ENCODE measurements at regions not wholly inside any gene's neighbourhood (a gene's known extent, or its start where the extent isn't known, plus 50 kb on each side); places are given as distances from the start of the nearest gene placed in this dataset.
"Not testable (repeated sequence)": the region's sequence is repeated elsewhere in the genome, so short reads cannot be mapped to it uniquely, and the experiment has no call there.

DNA sequence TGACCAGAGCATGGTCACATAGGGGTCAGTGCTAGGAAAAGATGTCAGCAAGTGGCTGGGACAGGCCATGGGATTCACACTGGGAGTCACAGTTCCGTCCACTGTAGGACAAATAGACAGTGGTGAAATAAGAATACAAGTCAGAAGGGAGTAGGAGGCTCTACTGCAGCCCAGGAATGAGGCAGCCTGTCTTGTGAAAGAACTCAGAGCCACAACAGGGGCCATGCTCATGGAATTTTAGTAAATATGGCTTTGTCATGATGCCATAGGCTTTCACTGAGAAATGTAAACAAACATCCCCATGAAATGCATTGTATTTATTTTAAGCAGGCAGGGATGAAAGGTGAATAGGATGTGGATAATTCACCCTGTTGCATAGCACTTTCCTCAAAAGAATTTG, 504.3 kb downstream of the SOX11 start:
- DNase-seq: no peak

- not testable (repeated sequence) for DNase-seq
Observed at GRCh38 chr2:6198370-6198919, 506.3 kb downstream of the SOX11 start.

GRCh38 chr2:6202756-6203155, 510.6 kb downstream of the SOX11 start:
- no peak for DNase-seq

GRCh38 chr2:6203291-6203959, 511.2 kb downstream of the SOX11 start:
- DNase-seq: no peak

GRCh38 chr2:6206882-6207281, 514.7 kb downstream of the SOX11 start:
- no peak for DNase-seq

DNA sequence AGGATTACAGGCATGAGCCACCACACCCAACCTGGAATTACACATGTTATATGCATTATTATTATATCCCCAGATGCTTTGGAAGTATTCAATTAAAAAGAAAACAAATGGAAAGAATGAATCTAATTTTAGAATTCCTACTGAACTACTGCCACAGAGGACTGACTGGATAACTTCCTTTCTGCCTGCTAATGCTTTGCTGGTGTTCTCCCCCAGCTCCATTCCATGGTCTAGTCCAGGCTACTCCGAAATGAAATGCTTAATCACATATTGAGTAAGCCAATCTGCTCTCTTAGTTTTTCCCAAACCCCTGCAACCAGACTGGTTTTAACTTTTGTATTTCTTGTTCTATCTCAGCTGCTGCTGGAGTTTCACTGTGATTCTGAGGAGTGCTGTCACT, 519.1 kb downstream of the SOX11 start:
- peak; percentile 15 for DNase-seq

DNA sequence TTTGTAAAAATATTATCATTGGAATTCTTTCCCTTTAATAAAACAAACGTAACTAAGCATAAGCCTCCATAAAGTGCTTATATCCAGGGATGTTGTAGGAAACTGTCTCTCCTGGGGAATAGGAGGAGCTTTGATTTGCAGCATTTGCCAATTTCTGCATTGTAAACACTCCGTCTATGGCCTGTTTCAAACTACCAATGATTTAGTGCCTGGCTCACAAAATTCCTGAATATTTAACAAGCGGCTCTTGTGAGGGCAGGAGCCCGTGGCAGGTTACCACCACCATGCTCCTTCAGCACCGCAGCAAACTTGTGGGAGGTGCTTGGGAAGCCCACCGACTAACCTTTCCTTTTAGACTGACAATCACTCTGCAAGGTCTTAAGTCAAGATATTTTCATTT, 520.3 kb downstream of the SOX11 start:
- peak; percentile 25 for DNase-seq

DNA sequence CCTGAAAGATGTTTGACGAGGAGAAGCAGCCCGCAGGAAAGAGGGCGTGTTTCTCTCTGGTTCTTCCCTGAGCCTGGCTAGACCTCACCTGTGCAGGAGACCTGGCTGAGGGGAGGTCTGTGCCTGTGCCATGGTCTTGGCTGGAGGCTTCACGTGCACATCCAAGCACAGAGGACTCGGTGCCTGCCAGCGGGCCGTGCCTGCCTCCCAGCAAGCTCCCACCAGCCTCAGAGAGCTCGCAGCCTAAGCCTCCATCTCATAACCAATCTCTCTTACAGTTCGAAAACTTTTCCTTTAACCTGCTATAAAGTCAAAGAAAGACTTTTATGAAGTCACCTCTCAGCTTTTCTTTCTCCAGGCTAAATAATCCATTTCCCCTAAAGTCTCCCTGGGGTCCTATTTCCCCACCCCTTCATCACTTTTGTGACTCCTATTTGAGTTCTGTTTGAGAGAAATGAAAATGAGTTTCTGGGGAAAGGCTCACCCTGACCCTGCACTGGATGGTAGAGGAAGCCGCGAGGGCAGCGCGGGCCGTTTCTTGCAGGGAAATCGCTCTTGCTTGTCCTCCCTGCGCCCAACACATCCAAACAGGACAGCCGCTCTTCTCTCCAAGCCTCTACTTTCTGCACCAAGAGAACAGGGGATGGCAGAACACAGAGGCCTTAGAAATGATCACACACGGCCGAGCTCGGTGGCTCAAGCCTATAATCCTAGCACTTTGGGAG, 521.0 kb downstream of the SOX11 start:
- DNase-seq: no peak

GRCh38 chr2:6214471-6214870, 522.3 kb downstream of the SOX11 start:
- DNase-seq: no peak

DNA sequence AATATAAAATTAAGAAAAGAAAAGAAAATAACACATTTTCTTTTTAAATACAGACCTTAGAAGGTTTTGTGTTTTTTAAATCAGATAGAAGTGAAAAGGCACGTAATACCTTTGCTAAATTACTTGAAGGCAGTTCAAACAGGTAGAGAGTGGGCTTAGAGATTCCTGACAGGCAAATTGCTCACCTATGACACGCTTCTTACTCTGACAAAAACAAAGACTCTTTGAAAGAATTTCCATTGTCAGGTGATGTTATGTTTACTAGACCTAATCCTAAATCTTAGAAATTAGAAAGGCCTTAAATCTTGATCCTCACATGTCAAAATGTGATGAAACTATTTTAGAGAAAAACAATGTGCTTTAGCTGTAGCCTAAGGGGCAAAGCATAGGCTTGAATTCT, 522.9 kb downstream of the SOX11 start:
- no peak for DNase-seq

- DNase-seq: no peak
Observed at GRCh38 chr2:6216234-6216633, 524.0 kb downstream of the SOX11 start.

- no peak for DNase-seq
Observed at GRCh38 chr2:6218926-6219325, 526.7 kb downstream of the SOX11 start.

GRCh38 chr2:6219906-6220305, 527.7 kb downstream of the SOX11 start:
- DNase-seq: no peak

DNA sequence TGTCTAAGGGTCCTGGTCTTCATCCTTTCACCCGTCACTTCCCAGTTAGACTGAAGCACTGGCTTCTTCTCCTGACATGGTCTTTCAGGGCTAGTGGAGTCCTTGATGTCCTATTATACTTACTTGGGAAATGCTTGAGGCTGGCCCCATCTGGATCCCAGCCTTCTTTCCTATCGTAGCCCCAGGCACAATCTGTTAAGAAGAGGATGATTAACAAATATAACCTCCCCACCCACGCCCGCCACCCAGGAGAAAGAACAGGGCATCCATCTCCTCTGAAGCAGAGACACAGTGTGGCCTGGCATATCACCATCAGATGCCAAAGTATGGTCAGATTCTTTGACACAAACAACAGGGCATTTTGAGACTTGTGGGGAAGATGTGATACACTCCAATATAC, 530.1 kb downstream of the SOX11 start:
- DNase-seq: no peak

GRCh38 chr2:6224267-6224666, 532.1 kb downstream of the SOX11 start:
- no peak for DNase-seq

GRCh38 chr2:6228251-6228650, 536.1 kb downstream of the SOX11 start:
- DNase-seq: no peak

DNA sequence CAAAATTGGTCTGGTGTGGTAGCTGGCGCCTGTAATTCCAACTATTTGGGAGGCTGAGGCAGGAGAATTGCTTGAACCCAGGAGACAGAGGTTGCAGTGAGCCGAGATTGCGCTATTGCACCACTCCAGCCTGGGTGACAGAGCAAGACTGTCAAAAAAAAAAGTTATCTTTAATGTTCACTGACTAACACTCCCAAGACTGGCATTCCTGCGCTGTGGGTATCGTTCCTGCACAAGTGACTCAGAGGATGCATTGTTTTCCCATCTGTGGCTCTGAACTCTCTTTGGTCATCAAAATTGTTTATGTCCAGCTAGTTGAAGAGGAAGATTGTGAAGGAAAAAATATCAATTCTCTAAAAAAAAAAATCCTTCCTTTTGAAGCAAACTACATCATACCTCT, 539.0 kb downstream of the SOX11 start:
- DNase-seq: no peak

DNA sequence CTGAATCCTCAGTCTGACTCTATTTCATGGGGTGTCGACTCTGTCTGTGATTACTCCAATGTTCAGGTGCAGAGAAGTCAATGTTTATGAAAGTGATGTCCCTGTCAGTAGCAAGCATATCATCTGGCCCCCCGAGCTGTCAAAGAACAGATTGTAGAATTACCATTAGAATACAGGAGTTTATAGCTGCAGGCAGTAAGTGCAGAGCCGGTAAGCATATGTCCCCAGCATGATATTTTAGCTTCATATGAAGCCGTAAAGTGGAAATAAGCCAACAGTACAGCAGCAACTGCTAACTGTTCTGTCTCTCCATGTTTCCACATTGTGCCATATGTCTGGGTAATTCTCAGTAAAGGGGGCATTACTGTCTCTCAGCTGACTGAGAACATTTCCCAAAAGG, 541.8 kb downstream of the SOX11 start:
- DNase-seq: no peak

- no peak for DNase-seq
Observed at GRCh38 chr2:6234702-6235101, 542.5 kb downstream of the SOX11 start.

DNA sequence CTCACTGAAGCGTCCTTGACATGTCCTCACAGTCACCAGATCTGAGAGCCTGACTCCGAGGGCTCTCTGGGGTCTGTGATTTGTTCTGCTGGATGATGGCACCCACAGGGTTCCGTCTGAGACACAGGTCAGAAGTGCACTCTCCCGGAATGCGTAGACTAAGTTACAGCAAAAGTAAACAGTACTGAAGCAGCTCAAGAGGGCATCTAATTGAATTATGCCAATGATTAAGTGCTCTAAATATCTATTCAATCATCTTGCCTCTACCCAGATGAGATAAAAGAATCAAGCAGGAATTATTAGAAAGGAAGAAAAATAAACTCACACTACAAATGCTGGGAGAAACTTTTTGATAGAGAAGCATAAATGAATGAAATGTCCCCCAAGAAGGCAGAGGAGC, 544.1 kb downstream of the SOX11 start:
- DNase-seq: no peak

GRCh38 chr2:6237039-6237660, 545.0 kb downstream of the SOX11 start:
- DNase-seq: peak; percentile 24

- no peak for DNase-seq
Observed at GRCh38 chr2:6249557-6249956, 557.4 kb downstream of the SOX11 start.

- DNase-seq: no peak
Observed at GRCh38 chr2:6254441-6254840, 562.3 kb downstream of the SOX11 start.
